HG03045 (cell line): ENCODE measurements at regions not wholly inside any gene's neighbourhood (a gene's known extent, or its start where the extent isn't known, plus 50 kb on each side); places are given as distances from the start of the nearest gene placed in this dataset.
A peak's percentile ranks its signal among the peaks of the same experiment; 100 is the strongest.

Experiments
- ATAC-seq: cut with Tn5 transposase; IDR thresholded peaks from one replicate; pipeline ENCODE4 v1.9.1; 2021; ENCODE audit warnings: mild to moderate bottlenecking, moderate library complexity; ENCODE audit not compliant: unreplicated experiment

- ATAC-seq, result no peak
Measured at GRCh38 chr6:145175470-145175869, 559.9 kb downstream of the EPM2A start.

- ATAC-seq, result no peak
Measured at GRCh38 chr6:145178391-145178790, 556.9 kb downstream of the EPM2A start.

DNA sequence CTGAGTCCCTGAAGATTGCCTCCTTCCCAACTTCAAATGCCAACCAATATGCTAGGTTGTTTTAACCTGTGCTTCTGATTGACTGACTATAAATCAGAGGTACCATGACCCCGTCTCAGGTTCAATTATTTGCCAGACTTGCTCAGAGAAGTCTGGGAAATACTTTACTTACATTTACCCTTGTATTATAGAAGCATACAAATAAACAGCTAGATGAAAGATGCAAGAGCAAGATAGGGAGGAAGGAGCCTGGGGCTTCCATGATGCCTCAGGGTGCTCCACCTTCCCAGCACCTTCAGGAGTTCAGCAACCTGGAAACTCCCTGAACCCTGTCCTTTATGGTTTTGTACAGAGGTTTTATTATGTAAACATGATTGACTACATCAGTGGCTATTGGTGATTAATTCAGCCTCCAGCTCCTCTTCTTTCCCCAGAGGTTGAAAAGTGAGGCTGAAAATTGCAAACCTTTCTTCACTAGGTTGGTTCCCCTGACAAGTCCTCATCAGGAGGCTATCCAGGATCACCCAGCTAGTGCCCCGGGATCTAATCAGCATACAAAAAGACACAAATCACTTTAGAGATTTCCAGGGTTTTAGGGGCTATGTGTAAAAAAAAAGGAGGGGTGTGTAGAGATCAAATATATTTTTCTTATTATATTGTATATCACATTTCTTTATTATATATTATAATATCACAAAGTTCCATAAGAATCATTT is 547.7 kb downstream of the EPM2A start:
- no peak for ATAC-seq

GRCh38 chr6:145189836-145190235 is 545.5 kb downstream of the EPM2A start:
- no peak for ATAC-seq

- ATAC-seq, result no peak
Measured at GRCh38 chr6:145194389-145194788, 540.9 kb downstream of the EPM2A start.

DNA sequence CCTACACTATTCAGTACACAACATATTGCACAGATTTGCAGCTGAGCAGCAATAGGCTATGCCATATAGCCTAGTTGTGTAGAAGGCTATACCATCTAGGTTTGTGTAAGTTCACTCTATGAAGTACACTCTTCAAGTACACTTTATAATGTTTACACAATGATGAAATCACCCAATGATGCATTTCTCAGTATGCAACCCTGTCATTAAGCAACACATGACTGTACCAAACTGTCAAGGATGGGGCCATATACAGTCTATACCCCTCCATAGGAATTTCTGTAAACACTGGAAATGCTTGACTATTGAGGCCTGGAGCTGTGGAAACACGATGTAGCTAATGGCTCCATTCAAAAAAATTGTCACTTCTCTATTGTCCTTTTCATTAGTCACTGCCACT is 535.4 kb downstream of the EPM2A start:
- no peak for ATAC-seq

- ATAC-seq, result no peak
Measured at GRCh38 chr6:145204301-145204700, 531.0 kb downstream of the EPM2A start.

- no peak for ATAC-seq
Measured at GRCh38 chr6:145206247-145206907, 528.9 kb downstream of the EPM2A start.

- ATAC-seq, result no peak
Measured at GRCh38 chr6:145208474-145208873, 526.8 kb downstream of the EPM2A start.

- ATAC-seq, result no peak
Measured at GRCh38 chr6:145209272-145209671, 526.0 kb downstream of the EPM2A start.

DNA sequence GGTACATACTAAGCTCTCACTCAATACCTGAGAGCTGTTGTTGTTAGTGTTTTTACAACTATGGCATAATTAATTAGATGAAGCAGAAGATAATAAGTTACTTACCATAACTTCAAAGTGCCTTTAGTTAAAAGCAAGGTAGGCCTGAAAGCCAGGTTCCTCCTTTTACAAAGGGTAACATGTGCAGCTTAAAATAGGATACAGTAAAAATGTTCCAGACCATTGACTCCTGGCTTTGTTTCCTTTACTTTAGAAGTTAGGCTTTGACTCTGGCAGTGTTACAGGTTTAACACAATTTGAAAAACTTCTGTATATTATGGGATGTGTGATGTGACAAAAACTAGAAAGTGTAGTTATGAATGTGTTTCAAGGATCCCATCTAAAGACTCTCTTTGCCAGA is 522.5 kb downstream of the EPM2A start:
- ATAC-seq, result peak; percentile 26

- ATAC-seq, result peak; percentile 83
Measured at GRCh38 chr6:145213614-145214013, 521.7 kb downstream of the EPM2A start.

DNA sequence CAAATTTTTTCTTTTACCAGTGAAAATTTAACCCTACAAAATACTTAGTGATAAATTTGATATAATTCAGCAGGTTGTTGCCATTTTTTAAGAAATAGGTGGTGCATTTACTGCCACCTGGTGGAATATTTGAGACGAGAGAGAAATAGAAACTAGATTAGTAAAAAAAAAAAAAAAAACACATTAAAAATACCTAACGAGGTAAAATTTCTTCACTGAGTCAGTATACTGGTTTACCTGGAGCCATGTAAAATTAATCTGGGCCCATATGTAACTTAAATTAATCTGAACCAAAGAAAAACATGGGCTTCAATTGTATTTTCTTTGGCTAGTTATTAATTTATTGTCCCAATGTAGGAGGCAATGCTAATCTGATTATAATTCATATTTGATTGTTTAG is 520.8 kb downstream of the EPM2A start:
- ATAC-seq, result no peak

DNA sequence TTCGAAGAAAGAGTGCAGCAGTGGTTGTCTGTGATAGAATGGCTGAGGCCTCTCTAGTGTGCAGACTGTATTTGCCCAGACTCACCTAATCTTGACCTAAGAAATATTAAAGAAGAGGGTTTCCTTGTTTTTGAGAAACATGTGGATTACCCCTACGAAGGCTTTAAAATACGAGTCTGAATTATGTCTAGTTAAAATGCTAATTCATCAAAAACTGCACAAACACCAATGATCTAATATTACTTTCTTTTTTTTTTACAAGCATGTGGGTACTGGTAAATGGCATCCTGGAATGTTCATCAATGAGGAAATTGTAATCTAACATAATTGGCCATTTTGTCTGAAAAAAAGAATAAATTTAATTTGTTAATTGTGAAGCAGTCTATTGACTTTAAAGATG is 510.9 kb downstream of the EPM2A start:
- ATAC-seq, result no peak

- no peak for ATAC-seq
Measured at GRCh38 chr6:145225500-145225899, 509.8 kb downstream of the EPM2A start.

DNA sequence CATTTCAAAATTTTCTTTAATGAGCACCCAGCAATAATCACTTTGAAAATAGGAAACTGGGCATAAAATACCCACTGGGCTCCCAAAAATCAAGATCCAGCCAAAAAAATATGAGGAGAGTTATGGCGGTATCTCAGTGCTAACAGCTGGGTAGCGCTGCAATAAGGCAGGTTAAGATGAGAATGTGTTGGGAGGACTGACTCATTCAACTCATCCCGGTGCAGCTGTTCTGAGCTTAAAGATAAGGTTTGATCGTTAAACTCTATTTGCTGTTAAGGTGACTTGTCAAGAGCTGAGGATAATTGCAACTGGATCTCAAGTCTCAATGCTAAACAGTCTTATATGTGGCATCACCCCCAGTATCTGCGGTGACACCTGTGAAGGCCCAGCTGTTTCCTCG is 507.7 kb downstream of the EPM2A start:
- no peak for ATAC-seq

GRCh38 chr6:145228962-145229582 is 506.2 kb downstream of the EPM2A start:
- no peak for ATAC-seq

- ATAC-seq, result no peak
Measured at GRCh38 chr6:145233955-145234354, 501.4 kb downstream of the EPM2A start.

GRCh38 chr6:145235207-145235606 is 500.1 kb downstream of the EPM2A start:
- ATAC-seq, result no peak

- no peak for ATAC-seq
Measured at GRCh38 chr6:145238787-145239186, 496.5 kb downstream of the EPM2A start.

DNA sequence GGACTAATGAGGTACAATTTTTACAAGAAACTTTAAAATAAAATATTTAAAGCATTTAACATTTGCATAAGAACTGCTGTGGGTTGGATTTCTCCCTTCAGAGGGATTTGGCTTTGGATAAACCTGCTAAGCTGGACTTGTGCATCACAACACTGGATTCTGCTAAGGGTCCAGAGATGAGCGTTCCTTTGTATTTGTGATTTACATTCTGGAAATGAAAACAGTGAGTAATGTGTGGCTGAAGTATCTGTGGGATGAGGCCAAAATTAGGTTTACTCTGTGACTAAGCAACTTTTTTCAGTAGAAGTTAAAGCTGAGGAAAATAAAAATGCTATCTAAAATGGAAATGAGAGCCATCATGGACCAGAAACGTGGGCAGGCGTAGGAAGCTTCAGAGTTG is 494.3 kb downstream of the EPM2A start:
- no peak for ATAC-seq

DNA sequence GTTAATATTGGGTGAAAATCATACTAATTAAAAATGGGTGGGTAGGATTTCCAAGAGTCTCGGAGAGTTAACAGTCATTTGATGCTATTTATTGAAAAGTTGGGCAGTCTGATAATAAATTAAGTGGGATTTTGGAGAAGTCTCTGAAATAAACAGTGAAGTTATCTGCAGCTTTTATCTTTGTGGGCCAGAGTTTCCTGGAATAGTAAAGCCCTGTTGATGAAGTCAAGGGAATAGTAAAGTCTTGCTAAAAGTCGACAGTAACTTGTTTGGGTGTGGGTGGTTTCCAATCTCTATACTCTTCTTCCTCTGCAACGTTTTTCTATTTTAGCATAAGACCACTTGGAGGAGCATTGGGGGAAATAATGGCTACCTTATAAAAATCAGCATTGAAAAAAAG is 493.6 kb downstream of the EPM2A start:
- ATAC-seq, result no peak
